ENCODE measurements at regions not wholly inside any gene's neighbourhood (a gene's known extent, or its start where the extent isn't known, plus 50 kb on each side); places are given as distances from the start of the nearest gene placed in this dataset.

GRCh38 chr6:151689499-151690201 lies 117.8 kb upstream of the ESR1 start:
- H3K27ac ChIP-seq = peak overlapping the region; percentile 82; the same call in 1 of the 2 replicates
- H3K4me2 ChIP-seq = peak overlapping the region; percentile 88
- no peaks in the 10 kb centered on the region for H4K20me1 ChIP-seq (ENCODE audit: insufficient read depth)
- no peaks in the 10 kb centered on the region for H3K27me3 ChIP-seq (ENCODE audit: insufficient read depth, low read depth)
- peak overlapping the region; percentile 65; the same call in 1 of the 2 replicates for H3K9ac ChIP-seq
- H3K79me2 ChIP-seq (ENCODE audit: insufficient read depth, low read depth) = no peaks in the 10 kb centered on the region
- H3K36me3 ChIP-seq (ENCODE audit: insufficient read depth) = no peaks in the 10 kb centered on the region
- TF ChIP-seq, protein P1, sequence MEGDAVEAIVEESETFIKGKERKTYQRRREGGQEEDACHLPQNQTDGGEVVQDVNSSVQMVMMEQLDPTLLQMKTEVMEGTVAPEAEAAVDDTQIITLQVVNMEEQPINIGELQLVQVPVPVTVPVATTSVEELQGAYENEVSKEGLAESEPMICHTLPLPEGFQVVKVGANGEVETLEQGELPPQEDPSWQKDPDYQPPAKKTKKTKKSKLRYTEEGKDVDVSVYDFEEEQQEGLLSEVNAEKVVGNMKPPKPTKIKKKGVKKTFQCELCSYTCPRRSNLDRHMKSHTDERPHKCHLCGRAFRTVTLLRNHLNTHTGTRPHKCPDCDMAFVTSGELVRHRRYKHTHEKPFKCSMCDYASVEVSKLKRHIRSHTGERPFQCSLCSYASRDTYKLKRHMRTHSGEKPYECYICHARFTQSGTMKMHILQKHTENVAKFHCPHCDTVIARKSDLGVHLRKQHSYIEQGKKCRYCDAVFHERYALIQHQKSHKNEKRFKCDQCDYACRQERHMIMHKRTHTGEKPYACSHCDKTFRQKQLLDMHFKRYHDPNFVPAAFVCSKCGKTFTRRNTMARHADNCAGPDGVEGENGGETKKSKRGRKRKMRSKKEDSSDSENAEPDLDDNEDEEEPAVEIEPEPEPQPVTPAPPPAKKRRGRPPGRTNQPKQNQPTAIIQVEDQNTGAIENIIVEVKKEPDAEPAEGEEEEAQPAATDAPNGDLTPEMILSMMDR (conservative IDR thresholded peaks at IDR 0.05; ENCODE audit: low read depth, low read length) = no peak
- no peak overlapping the region for H3K4me3 ChIP-seq (IDR thresholded peaks at IDR 0.05; ENCODE audit: insufficient read depth, low read depth, low read length)
- H2AFZ ChIP-seq (ENCODE audit: low read depth) = peak overlapping the region; percentile 40
- peaks cover 19% of the 10 kb centered on the region for H3K4me1 ChIP-seq (ENCODE audit: low read depth, poor library complexity, severe bottlenecking)

DNA sequence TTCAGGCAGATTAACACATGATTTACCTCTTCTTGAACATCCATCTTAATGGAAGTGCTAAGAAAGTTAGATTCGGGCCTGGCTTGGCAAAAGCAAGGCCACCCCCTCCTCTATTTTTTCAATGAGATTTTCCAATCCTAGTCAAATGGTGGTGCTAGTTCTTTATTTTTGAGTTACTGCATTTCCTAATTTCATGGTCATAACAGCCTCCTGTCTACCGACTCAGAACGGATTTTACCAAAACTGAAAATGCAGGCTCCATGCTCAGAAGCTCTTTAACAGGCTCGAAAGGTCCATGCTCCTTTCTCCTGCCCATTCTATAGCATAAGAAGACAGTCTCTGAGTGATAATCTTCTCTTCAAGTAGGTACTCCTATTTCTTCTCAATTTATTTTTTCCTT lies 117.2 kb upstream of the ESR1 start:
- no peaks in the 10 kb centered on the region for H3K27me3 ChIP-seq (ENCODE audit: insufficient read depth, low read depth)
- H3K36me3 ChIP-seq (ENCODE audit: insufficient read depth) = no peaks in the 10 kb centered on the region
- H3K9ac ChIP-seq = peak overlapping the region; percentile 65
- H3K4me2 ChIP-seq = peak overlapping the region; percentile 88
- TF ChIP-seq, protein P1 (conservative IDR thresholded peaks at IDR 0.05; ENCODE audit: low read depth, low read length) = peak; percentile 38; the same call in 1 of the 2 replicates
- H4K20me1 ChIP-seq (ENCODE audit: insufficient read depth) = no peaks in the 10 kb centered on the region
- H3K79me2 ChIP-seq (ENCODE audit: insufficient read depth, low read depth) = no peaks in the 10 kb centered on the region
- peak overlapping the region; percentile 82 for H3K27ac ChIP-seq
- H2AFZ ChIP-seq (ENCODE audit: low read depth) = peak overlapping the region; percentile 40
- no peak overlapping the region for H3K4me3 ChIP-seq (IDR thresholded peaks at IDR 0.05; ENCODE audit: insufficient read depth, low read depth, low read length)
- peaks cover 19% of the 10 kb centered on the region for H3K4me1 ChIP-seq (ENCODE audit: low read depth, poor library complexity, severe bottlenecking)

GRCh38 chr6:151690768-151691562 lies 116.5 kb upstream of the ESR1 start:
- Histone ChIP-seq H3K4me2 (peak overlapping the region; percentile 88), H3K4me3 (IDR thresholded peaks at IDR 0.05; ENCODE audit: insufficient read depth, low read depth, low read length) (no peak overlapping the region), H3K27ac (peak overlapping the region; percentile 82), H3K27me3 (ENCODE audit: insufficient read depth, low read depth) (no peaks in the 10 kb centered on the region), H4K20me1 (ENCODE audit: insufficient read depth) (no peaks in the 10 kb centered on the region), H2AFZ (ENCODE audit: low read depth) (peak overlapping the region; percentile 40), H3K9ac (peak overlapping the region; percentile 65), H3K4me1 (ENCODE audit: low read depth, poor library complexity, severe bottlenecking) (peaks cover 19% of the 10 kb centered on the region), H3K36me3 (ENCODE audit: insufficient read depth) (no peaks in the 10 kb centered on the region), H3K79me2 (ENCODE audit: insufficient read depth, low read depth) (no peaks in the 10 kb centered on the region)
- TF ChIP-seq, protein P1 (conservative IDR thresholded peaks at IDR 0.05; ENCODE audit: low read depth, low read length) = no peak

DNA sequence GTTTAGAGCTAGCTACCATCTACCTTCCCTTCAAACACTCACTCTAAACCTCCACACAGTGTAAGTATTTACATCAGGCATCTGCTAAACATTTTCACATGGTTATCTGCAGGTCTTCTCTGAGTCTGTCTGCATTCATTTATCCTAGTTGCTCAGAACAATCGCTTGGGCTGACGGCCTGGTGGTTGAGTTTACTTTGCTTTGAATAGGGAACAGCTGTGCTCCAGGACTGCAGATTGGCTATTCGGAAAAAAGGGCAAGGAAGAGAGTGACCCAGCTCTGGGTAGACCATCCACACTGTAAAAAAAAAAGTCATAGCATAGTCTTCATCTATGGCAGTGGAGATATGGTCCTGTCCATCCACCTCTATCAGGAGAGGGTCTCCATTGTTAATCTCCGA lies 115.3 kb upstream of the ESR1 start:
- Histone ChIP-seq H3K4me2 (peak overlapping the region; percentile 88), H3K27me3 (ENCODE audit: insufficient read depth, low read depth) (no peaks in the 10 kb centered on the region), H4K20me1 (ENCODE audit: insufficient read depth) (no peaks in the 10 kb centered on the region), H3K27ac (peak overlapping the region; percentile 82), H2AFZ (ENCODE audit: low read depth) (peak overlapping the region; percentile 40; the same call in 1 of the 2 replicates), H3K4me1 (ENCODE audit: low read depth, poor library complexity, severe bottlenecking) (peaks cover 19% of the 10 kb centered on the region), H3K36me3 (ENCODE audit: insufficient read depth) (no peaks in the 10 kb centered on the region), H3K79me2 (ENCODE audit: insufficient read depth, low read depth) (no peaks in the 10 kb centered on the region), H3K4me3 (IDR thresholded peaks at IDR 0.05; ENCODE audit: insufficient read depth, low read depth, low read length) (no peak overlapping the region), H3K9ac (no peak overlapping the region; the same call in 1 of the 2 replicates)
- TF ChIP-seq, protein P1 (conservative IDR thresholded peaks at IDR 0.05; ENCODE audit: low read depth, low read length) = no peak
